PC-3 (cell line): ENCODE measurements at regions not wholly inside any gene's neighbourhood (a gene's known extent, or its start where the extent isn't known, plus 50 kb on each side); places are given as distances from the start of the nearest gene placed in this dataset.

Experiments used
- ATAC-seq: fragments of 200-7000 bp; cut with Tn5 transposase; 2 replicates; pipeline ENCODE4 v1.9.1; 2020; ENCODE audit warnings: mild to moderate bottlenecking, moderate library complexity
- BruUV-seq: library from RNA; stranded (reverse); fragments of 400-500 nt; replicated peaks from 2 replicates; lab custom pipeline; 2021; lab: Mats Ljungman, UMichigan
- CTCF ChIA-PET: fragments of 300-600 bp; sonication (Branson Sonifier 250); formaldehyde crosslinking; loops from one replicate; lab custom pipeline; 2022; ENCODE audit warnings: antibody characterized with exemption; lab: Charles Lee
- POLR2A ChIA-PET: fragments of 300-600 bp; sonication (Branson Sonifier 250); formaldehyde crosslinking; loops from one replicate; lab custom pipeline; 2022; ENCODE audit warnings: antibody characterized with exemption; ENCODE audit not compliant: unreplicated experiment; lab: Charles Lee
- DNase-seq: peaks from one replicate; pipeline ENCODE4 v3.0.0-alpha.2; 2015
- H2AFZ ChIP-seq: fragments of 300-600 bp; sonication (generic); 2 replicates; pipeline ENCODE4 v1.6.0; 2016; ENCODE audit warnings: antibody characterized with exemption, low read length
- H3F3A ChIP-seq: fragments of 300-600 bp; sonication (generic); one replicate; pipeline ENCODE4 v1.6.0; 2017; ENCODE audit warnings: antibody characterized with exemption, low read length, control low read depth, mild to moderate bottlenecking; ENCODE audit not compliant: unreplicated experiment
- H3K27ac ChIP-seq: fragments of 300-600 bp; sonication (generic); 2 replicates; pipeline ENCODE4 v1.5.1; 2016; ENCODE audit warnings: mild to moderate bottlenecking, low read length
- H3K27me3 ChIP-seq: fragments of 300-600 bp; sonication (generic); 2 replicates; pipeline ENCODE4 v1.6.1; 2016; ENCODE audit warnings: low read length, mixed read lengths
- H3K36me3 ChIP-seq: fragments of 300-600 bp; sonication (generic); 2 replicates; pipeline ENCODE4 v1.6.1; 2016; ENCODE audit warnings: low read depth, mixed run types, low read length, mixed read lengths
- H3K4me1 ChIP-seq: fragments of 300-600 bp; sonication (generic); 2 replicates; pipeline ENCODE4 v1.5.1; 2016; ENCODE audit warnings: low read length; ENCODE audit not compliant: insufficient read depth
- H3K4me2 ChIP-seq: fragments of 300-600 bp; sonication (generic); 2 replicates; pipeline ENCODE4 v1.6.0; 2016; ENCODE audit warnings: low read length
- H3K4me3 ChIP-seq: fragments of 300-600 bp; sonication (generic); 2 replicates; pipeline ENCODE4 v1.5.1; 2016; ENCODE audit warnings: mild to moderate bottlenecking, low read length, mixed read lengths
- H3K79me2 ChIP-seq: fragments of 300-600 bp; sonication (generic); 2 replicates; pipeline ENCODE4 v1.6.1; 2017; ENCODE audit warnings: low read length, mixed read lengths
- H3K9ac ChIP-seq: fragments of 300-600 bp; sonication (generic); 2 replicates; pipeline ENCODE4 v1.6.0; 2016; ENCODE audit warnings: mild to moderate bottlenecking, low read length
- H3K9me2 ChIP-seq: fragments of 300-600 bp; sonication (generic); replicated peaks from 2 replicates; pipeline ENCODE4 v1.6.1; 2016; ENCODE audit warnings: mixed run types, low read length, mixed read lengths
- H3K9me3 ChIP-seq: fragments of 300-600 bp; sonication (generic); 2 replicates; pipeline ENCODE4 v1.6.1; 2016; ENCODE audit warnings: low read length, mixed read lengths
- H4K20me1 ChIP-seq: fragments of 300-600 bp; sonication (generic); 2 replicates; pipeline ENCODE4 v1.6.1; 2016; ENCODE audit warnings: low read length, mixed read lengths
- CTCF ChIP-seq: fragments of 300-600 bp; sonication (generic); conservative IDR thresholded peaks from 2 replicates; pipeline ENCODE4 v1.5.1; 2017; ENCODE audit warnings: antibody characterized with exemption, low read depth, mild to moderate bottlenecking, low read length
- EZH2 ChIP-seq: fragments of 300-600 bp; sonication (generic); IDR thresholded peaks from one replicate; pipeline ENCODE4 v1.6.1; 2017; ENCODE audit warnings: antibody characterized with exemption, mild to moderate bottlenecking, low read length; ENCODE audit not compliant: unreplicated experiment
- EZH2phosphoT487 ChIP-seq: fragments of 300-600 bp; sonication (generic); IDR thresholded peaks from 2 replicates; pipeline ENCODE4 v1.6.1; 2018; ENCODE audit warnings: mild to moderate bottlenecking, antibody characterized with exemption, low read length, borderline replicate concordance
- intact Hi-C: fragments of 100-400 bp; cut with micrococcal nuclease; formaldehyde crosslinking; loops from 2 replicates; pipeline ENCODE4 v1.9.0; 2023

DNA sequence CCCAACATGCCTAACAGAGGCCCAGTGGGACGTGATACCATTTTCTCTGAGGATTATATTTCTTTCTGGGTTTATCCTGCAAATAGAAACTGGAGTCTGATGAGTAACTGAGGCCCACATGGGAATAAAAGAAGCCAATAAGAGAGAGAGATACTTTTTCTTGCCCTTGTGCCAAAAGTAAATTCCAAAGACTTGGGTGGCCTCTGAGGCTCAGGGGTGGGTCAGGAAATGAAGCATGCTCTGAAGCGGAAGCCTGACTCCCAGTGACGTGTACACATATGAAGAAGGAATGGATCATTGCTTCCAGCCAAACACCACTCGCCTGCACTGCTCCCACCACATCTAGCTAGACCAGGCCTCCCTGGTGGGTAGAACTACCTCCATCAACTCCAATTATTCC lies 273.6 kb upstream of the NCKAP5 start:
- intact Hi-C loops = loop anchor here (1.0 to 10.0 kb wide), 7 partner anchors 24 to 1575 kb away; partner anchors contain the start of genes GPR39 and LYPD1
- no peaks in the 10 kb centered on the region for H3K9me3 ChIP-seq
- TF ChIP-seq CTCF (no peak), EZH2 (no peak), EZH2phosphoT487 (no peak)
- peaks cover 51% of the 10 kb centered on the region for H3K4me1 ChIP-seq
- H3K9me2 ChIP-seq = no peaks in the 10 kb centered on the region
- peak; percentile 77 for ATAC-seq
- H2AFZ ChIP-seq = peak overlapping the region; percentile 21; the same call in 1 of the 2 replicates
- peak overlapping the region; percentile 23 for H3K4me2 ChIP-seq
- H3K79me2 ChIP-seq = no peaks in the 10 kb centered on the region
- peaks cover 4% of the 10 kb centered on the region for H3F3A ChIP-seq
- peak overlapping the region; percentile 96 for H3K27ac ChIP-seq
- ChIA-PET POLR2A (interaction anchor here (0.6 kb wide), 1 partner anchor 815 kb away, joined by 4 read pairs; no protein-coding TSS in a partner anchor), CTCF (no interaction called here)
- no peaks in the 10 kb centered on the region for H4K20me1 ChIP-seq
- DNase-seq = peak; percentile 97
- no peak overlapping the region for H3K4me3 ChIP-seq
- no TSS peak for BruUV-seq
- no peaks in the 10 kb centered on the region for H3K36me3 ChIP-seq
- H3K27me3 ChIP-seq = no peaks in the 10 kb centered on the region
- H3K9ac ChIP-seq = peak overlapping the region; percentile 73

DNA sequence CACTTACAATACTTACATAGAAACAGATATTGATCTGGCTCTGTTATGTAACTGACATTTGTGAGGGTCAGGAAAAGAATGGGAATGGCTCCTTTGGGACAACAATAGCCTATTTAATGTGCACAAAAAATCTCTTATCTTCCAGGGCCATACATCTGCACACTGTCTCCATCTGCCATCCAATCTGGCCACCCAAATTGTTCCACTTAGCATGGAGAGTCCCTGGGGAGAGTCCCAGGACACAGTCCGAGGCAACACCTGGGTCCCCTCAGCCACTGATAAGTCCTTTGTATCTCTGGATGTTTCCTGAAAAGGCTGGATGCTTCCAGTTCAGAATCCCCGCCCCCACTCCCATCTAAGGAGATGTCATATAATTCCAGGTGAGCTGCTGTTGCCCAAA lies 274.2 kb upstream of the NCKAP5 start:
- no peak overlapping the region for H2AFZ ChIP-seq

More for the DNA sequence above, 274.2 kb upstream of the NCKAP5 start:
- ATAC-seq = no peak
- intact Hi-C loops = loop anchor here (1.0 to 10.0 kb wide), 7 partner anchors 24 to 1575 kb away; partner anchors contain the start of genes GPR39 and LYPD1
- no peak for TF ChIP-seq EZH2
- no peak for TF ChIP-seq EZH2phosphoT487
- no peak for TF ChIP-seq CTCF
- Histone ChIP-seq H3K27ac (peak overlapping the region; percentile 96), H3K9me2 (no peaks in the 10 kb centered on the region), H3F3A (peaks cover 4% of the 10 kb centered on the region), H3K4me2 (peak overlapping the region; percentile 23), H3K4me3 (no peak overlapping the region), H4K20me1 (no peaks in the 10 kb centered on the region), H3K4me1 (peaks cover 46% of the 10 kb centered on the region), H3K9me3 (no peaks in the 10 kb centered on the region), H3K9ac (peak overlapping the region; percentile 69), H3K79me2 (no peaks in the 10 kb centered on the region), H3K27me3 (no peaks in the 10 kb centered on the region), H3K36me3 (no peaks in the 10 kb centered on the region)
- ChIA-PET CTCF (no interaction called here), POLR2A (interaction anchor here (0.6 kb wide), 2 partner anchors 815 to 851 kb away, joined by 3 to 4 read pairs; no protein-coding TSS in a partner anchor)
- peak; percentile 17 for DNase-seq
- TSS peak; percentile 100 for BruUV-seq
